OCI-LY1 (cell line): ENCODE measurements at regions not wholly inside any gene's neighbourhood (a gene's known extent, or its start where the extent isn't known, plus 50 kb on each side); places are given as distances from the start of the nearest gene placed in this dataset.

Source experiments
- H2AFZ ChIP-seq: fragments of 200-600 bp; sonication (generic), shearing (Covaris generic); 2 replicates; pipeline ENCODE4 v1.6.0; 2014; ENCODE audit warnings: antibody characterized with exemption, mild to moderate bottlenecking, low read length
- H3F3A ChIP-seq: fragments of 200-600 bp; sonication (generic), shearing (Covaris generic); 2 replicates; pipeline ENCODE4 v1.6.0; 2014; ENCODE audit warnings: mild to moderate bottlenecking, antibody characterized with exemption, low read length, moderate library complexity; ENCODE audit not compliant: insufficient read depth
- H3K27ac ChIP-seq: fragments of 200-600 bp; sonication (generic); 2 replicates; pipeline ENCODE4 v1.5.1; 2014; ENCODE audit warnings: low read length, mixed run types, mild to moderate bottlenecking, low read depth; ENCODE audit not compliant: poor library complexity, severe bottlenecking
- H3K27me3 ChIP-seq: fragments of 200-600 bp; sonication (generic); 2 replicates; pipeline ENCODE4 v1.6.0; 2014; ENCODE audit warnings: antibody characterized with exemption, mild to moderate bottlenecking, low read length, moderate library complexity; ENCODE audit not compliant: insufficient read depth
- H3K36me3 ChIP-seq: fragments of 200-600 bp; sonication (generic); 2 replicates; pipeline ENCODE4 v1.6.1; 2014; ENCODE audit warnings: mild to moderate bottlenecking, antibody characterized with exemption, low read length, moderate library complexity, mixed read lengths; ENCODE audit not compliant: insufficient read depth
- H3K4me1 ChIP-seq: fragments of 200-600 bp; sonication (generic); 2 replicates; pipeline ENCODE4 v1.5.1; 2014; ENCODE audit warnings: mild to moderate bottlenecking, low read length, moderate library complexity; ENCODE audit not compliant: insufficient read depth, severe bottlenecking
- H3K4me2 ChIP-seq: fragments of 200-600 bp; sonication (generic), shearing (Covaris generic); 2 replicates; pipeline ENCODE4 v1.6.1; 2014; ENCODE audit warnings: low read length
- H3K4me3 ChIP-seq: fragments of 200-600 bp; sonication (generic); 2 replicates; pipeline ENCODE4 v1.5.1; 2014; ENCODE audit warnings: low read length, low read depth, mild to moderate bottlenecking, mixed read lengths; ENCODE audit not compliant: poor library complexity, severe bottlenecking
- H3K79me2 ChIP-seq: fragments of 200-600 bp; shearing (Covaris generic); 2 replicates; pipeline ENCODE4 v1.6.1; 2016; ENCODE audit warnings: mixed run types, low read length, mixed read lengths; ENCODE audit not compliant: insufficient read depth
- H3K9ac ChIP-seq: fragments of 200-600 bp; sonication (generic), shearing (Covaris generic); 2 replicates; pipeline ENCODE4 v1.6.1; 2014; ENCODE audit warnings: mild to moderate bottlenecking, low read length, mixed read lengths
- H3K9me2 ChIP-seq: fragments of 200-600 bp; sonication (generic), shearing (Covaris generic); 2 replicates; pipeline ENCODE4 v1.6.1; 2014; ENCODE audit warnings: low read depth, mild to moderate bottlenecking, low read length, mixed read lengths
- H3K9me3 ChIP-seq: fragments of 200-600 bp; shearing (Covaris generic); 2 replicates; pipeline ENCODE4 v1.6.1; 2014; ENCODE audit warnings: low read length, mixed read lengths
- H4K20me1 ChIP-seq: fragments of 200-600 bp; sonication (generic), shearing (Covaris generic); 2 replicates; pipeline ENCODE4 v1.6.0; 2016; ENCODE audit warnings: mild to moderate bottlenecking, low read length; ENCODE audit not compliant: insufficient read depth
- EZH2 ChIP-seq: fragments of 200-600 bp; sonication (generic), shearing (Covaris generic); IDR thresholded peaks from 2 replicates; pipeline ENCODE4 v1.8.0; 2017; ENCODE audit warnings: borderline replicate concordance, mixed run types, mild to moderate bottlenecking, antibody characterized with exemption, low read length, moderate library complexity, mixed read lengths
- TF ChIP-seq, protein P1 (sequence below): fragments of 200-600 bp; sonication (generic), shearing (Covaris generic); IDR thresholded peaks from 2 replicates; pipeline ENCODE4 v1.5.1; 2017; ENCODE audit warnings: mild to moderate bottlenecking, antibody characterized with exemption, low read length, moderate library complexity, mixed read lengths

DNA sequence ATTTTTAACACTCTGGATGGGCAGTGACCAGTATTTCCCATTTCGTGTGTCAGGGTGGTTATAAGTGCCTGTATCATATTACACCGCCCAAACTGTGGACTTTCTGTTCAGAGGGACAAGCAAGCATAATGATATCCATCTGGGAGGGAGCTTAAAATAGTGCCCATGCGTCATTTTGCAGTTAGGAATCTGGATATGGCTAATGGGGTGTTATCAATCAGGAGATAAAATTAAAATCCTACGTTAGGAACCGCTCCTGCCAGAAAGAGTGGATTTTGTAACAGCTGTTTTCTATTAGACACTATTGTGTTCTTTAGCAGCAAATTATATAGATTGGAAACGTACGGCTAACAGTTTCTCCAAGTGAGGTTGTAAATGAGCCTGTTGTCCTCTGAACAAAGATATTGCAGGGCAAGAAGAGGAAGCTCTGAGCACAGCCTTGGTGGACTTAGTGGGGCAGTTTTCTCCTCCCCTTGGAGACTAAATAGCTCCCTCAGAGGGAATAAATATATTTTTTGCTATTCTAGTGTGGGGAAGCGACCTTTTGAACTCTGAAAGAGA is 160.4 kb downstream of the SPATA31D1 start:
- Histone ChIP-seq H2AFZ (no peak overlapping the region), H3K4me3 (no peak overlapping the region), H3K36me3 (no peaks in the 10 kb centered on the region), H3K9ac (peak overlapping the region; percentile 17; the same call in 1 of the 2 replicates), H3K27me3 (no peaks in the 10 kb centered on the region), H4K20me1 (no peaks in the 10 kb centered on the region), H3K4me2 (peak overlapping the region; percentile 24; the same call in 1 of the 2 replicates), H3K27ac (peak overlapping the region; percentile 62), H3K9me2 (no peaks in the 10 kb centered on the region), H3K9me3 (no peaks in the 10 kb centered on the region), H3F3A (no peaks in the 10 kb centered on the region), H3K4me1 (peaks cover 77% of the 10 kb centered on the region), H3K79me2 (no peaks in the 10 kb centered on the region)
- TF ChIP-seq EZH2 = no peak
- TF ChIP-seq, protein P1, sequence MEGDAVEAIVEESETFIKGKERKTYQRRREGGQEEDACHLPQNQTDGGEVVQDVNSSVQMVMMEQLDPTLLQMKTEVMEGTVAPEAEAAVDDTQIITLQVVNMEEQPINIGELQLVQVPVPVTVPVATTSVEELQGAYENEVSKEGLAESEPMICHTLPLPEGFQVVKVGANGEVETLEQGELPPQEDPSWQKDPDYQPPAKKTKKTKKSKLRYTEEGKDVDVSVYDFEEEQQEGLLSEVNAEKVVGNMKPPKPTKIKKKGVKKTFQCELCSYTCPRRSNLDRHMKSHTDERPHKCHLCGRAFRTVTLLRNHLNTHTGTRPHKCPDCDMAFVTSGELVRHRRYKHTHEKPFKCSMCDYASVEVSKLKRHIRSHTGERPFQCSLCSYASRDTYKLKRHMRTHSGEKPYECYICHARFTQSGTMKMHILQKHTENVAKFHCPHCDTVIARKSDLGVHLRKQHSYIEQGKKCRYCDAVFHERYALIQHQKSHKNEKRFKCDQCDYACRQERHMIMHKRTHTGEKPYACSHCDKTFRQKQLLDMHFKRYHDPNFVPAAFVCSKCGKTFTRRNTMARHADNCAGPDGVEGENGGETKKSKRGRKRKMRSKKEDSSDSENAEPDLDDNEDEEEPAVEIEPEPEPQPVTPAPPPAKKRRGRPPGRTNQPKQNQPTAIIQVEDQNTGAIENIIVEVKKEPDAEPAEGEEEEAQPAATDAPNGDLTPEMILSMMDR = no peak

DNA sequence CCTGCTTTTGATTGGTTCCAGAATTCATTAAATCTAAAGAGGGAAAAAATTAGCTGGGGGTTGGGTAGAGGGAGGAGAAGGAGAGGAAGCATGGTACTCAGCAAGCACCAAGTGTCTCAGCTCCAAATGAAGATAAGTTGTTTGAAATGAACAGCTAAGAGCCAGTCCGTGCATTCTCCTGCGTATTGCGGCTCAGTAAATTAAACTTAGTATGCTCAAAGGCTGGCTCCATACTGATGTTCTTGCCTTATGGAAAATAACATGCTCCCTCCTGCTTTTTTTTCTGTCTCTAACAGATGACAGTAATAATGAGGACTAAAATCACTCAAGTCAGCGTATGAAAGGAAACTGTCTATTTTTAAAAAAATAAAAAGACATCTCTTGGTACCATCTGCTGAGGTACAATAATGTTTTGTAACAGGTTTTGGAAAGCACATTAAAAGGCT is 161.0 kb downstream of the SPATA31D1 start:
- peak overlapping the region; percentile 24; the same call in 1 of the 2 replicates for H3K4me2 ChIP-seq

DNA sequence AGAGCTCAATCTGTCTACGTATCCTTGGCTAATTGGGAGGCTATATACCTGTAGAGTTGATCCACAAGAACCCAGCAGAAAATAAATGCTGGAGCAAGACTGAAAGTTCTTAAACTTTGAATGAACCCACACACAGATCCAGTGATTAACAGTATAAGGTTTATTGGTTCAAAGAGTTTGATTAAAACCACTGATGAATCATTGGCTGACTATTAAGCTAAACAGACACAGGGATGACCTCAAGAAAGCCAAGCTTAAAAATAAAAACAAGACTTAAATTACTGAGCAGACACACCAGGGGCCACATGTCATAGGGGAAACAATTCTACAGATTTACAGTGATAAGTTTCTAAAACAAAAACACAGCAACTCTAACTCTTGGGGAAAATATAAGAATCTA is 163.6 kb downstream of the SPATA31D1 start:
- Histone ChIP-seq H3K9me3 (peaks cover 4% of the 10 kb centered on the region; the same call in 1 of the 2 replicates), H3K4me1 (peaks cover 74% of the 10 kb centered on the region), H3K27ac (peak overlapping the region; percentile 4), H3K79me2 (no peaks in the 10 kb centered on the region), H3K9me2 (no peaks in the 10 kb centered on the region), H3K27me3 (no peaks in the 10 kb centered on the region), H3K9ac (no peak overlapping the region), H3K4me3 (no peak overlapping the region), H4K20me1 (no peaks in the 10 kb centered on the region), H2AFZ (no peak overlapping the region), H3F3A (no peaks in the 10 kb centered on the region), H3K4me2 (no peak overlapping the region), H3K36me3 (peaks cover 5% of the 10 kb centered on the region; the same call in 1 of the 2 replicates)
- no peak for TF ChIP-seq EZH2
- TF ChIP-seq, protein P1 = no peak

More for the DNA sequence above, 161.0 kb downstream of the SPATA31D1 start:
- TF ChIP-seq EZH2 = no peak
- TF ChIP-seq, protein P1 = no peak
- H4K20me1 ChIP-seq = no peaks in the 10 kb centered on the region
- no peak overlapping the region for H2AFZ ChIP-seq
- no peaks in the 10 kb centered on the region for H3F3A ChIP-seq
- no peaks in the 10 kb centered on the region for H3K36me3 ChIP-seq
- no peaks in the 10 kb centered on the region for H3K79me2 ChIP-seq
- no peaks in the 10 kb centered on the region for H3K9me2 ChIP-seq
- H3K9me3 ChIP-seq = no peaks in the 10 kb centered on the region
- H3K27me3 ChIP-seq = no peaks in the 10 kb centered on the region
- H3K4me1 ChIP-seq = peaks cover 82% of the 10 kb centered on the region
- H3K9ac ChIP-seq = peak overlapping the region; percentile 17; the same call in 1 of the 2 replicates
- H3K27ac ChIP-seq = peak overlapping the region; percentile 62
- no peak overlapping the region for H3K4me3 ChIP-seq
